ENCODE measurements at regions not wholly inside any gene's neighbourhood (a gene's known extent, or its start where the extent isn't known, plus 50 kb on each side); places are given as distances from the start of the nearest gene placed in this dataset.

DNA sequence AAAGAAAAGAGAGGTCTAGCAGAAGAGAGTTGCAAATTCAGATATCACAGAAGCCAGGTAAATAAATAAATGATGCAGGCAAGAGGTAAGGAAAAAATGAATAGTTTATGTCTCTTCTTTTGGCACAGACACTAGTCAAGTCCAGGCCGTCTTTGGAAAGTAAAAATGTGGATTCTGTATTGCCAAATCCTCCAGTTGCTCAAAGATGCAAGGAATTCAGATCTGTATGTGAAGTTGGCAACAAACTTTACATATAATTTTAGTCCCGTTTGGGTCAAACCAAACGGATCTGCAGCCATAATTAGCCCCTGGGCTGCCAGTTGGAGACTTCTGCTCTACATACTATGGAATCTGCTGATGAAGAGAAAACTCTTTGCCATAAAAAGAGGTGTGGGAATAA is 200.5 kb upstream of the RND3 start:
- TF ChIP-seq, protein P1, sequence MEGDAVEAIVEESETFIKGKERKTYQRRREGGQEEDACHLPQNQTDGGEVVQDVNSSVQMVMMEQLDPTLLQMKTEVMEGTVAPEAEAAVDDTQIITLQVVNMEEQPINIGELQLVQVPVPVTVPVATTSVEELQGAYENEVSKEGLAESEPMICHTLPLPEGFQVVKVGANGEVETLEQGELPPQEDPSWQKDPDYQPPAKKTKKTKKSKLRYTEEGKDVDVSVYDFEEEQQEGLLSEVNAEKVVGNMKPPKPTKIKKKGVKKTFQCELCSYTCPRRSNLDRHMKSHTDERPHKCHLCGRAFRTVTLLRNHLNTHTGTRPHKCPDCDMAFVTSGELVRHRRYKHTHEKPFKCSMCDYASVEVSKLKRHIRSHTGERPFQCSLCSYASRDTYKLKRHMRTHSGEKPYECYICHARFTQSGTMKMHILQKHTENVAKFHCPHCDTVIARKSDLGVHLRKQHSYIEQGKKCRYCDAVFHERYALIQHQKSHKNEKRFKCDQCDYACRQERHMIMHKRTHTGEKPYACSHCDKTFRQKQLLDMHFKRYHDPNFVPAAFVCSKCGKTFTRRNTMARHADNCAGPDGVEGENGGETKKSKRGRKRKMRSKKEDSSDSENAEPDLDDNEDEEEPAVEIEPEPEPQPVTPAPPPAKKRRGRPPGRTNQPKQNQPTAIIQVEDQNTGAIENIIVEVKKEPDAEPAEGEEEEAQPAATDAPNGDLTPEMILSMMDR (IDR thresholded peaks at IDR 0.05; ENCODE audit: insufficient read depth, low read length), result no peak
- TF ChIP-seq POLR2AphosphoS5 (IDR thresholded peaks at IDR 0.05; ENCODE audit: low read depth) (no peak), SPI1 (IDR thresholded peaks at IDR 0.05; ENCODE audit: borderline replicate concordance, low read depth) (no peak), GABPA (IDR thresholded peaks at IDR 0.05; ENCODE audit: low read depth) (no peak)
- TF ChIP-seq, protein P2, sequence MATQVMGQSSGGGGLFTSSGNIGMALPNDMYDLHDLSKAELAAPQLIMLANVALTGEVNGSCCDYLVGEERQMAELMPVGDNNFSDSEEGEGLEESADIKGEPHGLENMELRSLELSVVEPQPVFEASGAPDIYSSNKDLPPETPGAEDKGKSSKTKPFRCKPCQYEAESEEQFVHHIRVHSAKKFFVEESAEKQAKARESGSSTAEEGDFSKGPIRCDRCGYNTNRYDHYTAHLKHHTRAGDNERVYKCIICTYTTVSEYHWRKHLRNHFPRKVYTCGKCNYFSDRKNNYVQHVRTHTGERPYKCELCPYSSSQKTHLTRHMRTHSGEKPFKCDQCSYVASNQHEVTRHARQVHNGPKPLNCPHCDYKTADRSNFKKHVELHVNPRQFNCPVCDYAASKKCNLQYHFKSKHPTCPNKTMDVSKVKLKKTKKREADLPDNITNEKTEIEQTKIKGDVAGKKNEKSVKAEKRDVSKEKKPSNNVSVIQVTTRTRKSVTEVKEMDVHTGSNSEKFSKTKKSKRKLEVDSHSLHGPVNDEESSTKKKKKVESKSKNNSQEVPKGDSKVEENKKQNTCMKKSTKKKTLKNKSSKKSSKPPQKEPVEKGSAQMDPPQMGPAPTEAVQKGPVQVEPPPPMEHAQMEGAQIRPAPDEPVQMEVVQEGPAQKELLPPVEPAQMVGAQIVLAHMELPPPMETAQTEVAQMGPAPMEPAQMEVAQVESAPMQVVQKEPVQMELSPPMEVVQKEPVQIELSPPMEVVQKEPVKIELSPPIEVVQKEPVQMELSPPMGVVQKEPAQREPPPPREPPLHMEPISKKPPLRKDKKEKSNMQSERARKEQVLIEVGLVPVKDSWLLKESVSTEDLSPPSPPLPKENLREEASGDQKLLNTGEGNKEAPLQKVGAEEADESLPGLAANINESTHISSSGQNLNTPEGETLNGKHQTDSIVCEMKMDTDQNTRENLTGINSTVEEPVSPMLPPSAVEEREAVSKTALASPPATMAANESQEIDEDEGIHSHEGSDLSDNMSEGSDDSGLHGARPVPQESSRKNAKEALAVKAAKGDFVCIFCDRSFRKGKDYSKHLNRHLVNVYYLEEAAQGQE (IDR thresholded peaks at IDR 0.05; ENCODE audit: insufficient replicate concordance, low read depth), result no peak
